Liver (tissue), 8 donors: ENCODE measurements at regions not wholly inside any gene's neighbourhood (a gene's known extent, or its start where the extent isn't known, plus 50 kb on each side); places are given as distances from the start of the nearest gene placed in this dataset.

Experiments
- DNase-seq: peaks from one replicate; pipeline ENCODE4 v3.0.0-alpha.2; 2017; ENCODE audit warnings: low spot score
- H3K27ac ChIP-seq, 2 donors: one replicate each; pipeline ENCODE4 v1.7.0; 2013; ENCODE audit warnings: inconsistent platforms in 2 of 2, low read length in 2 of 2, control low read depth in 1 of 2, low read depth in 1 of 2, mild to moderate bottlenecking in 1 of 2
- H3K27me3 ChIP-seq, 4 donors: one replicate each; pipeline versions ENCODE4 v1.6.1 to v1.7.0; 2013; ENCODE audit warnings: low read length in 3 of 4, inconsistent platforms in 1 of 4, mild to moderate bottlenecking in 1 of 4, moderate library complexity in 1 of 4; ENCODE audit not compliant: control insufficient read depth in 4 of 4, insufficient read depth in 4 of 4
- H3K36me3 ChIP-seq, 4 donors: one replicate each; pipeline versions ENCODE4 v1.6.1 to v1.7.0; 2013; ENCODE audit warnings: low read length in 3 of 4, mild to moderate bottlenecking in 3 of 4, low read depth in 1 of 4, moderate library complexity in 1 of 4; ENCODE audit not compliant: control insufficient read depth in 4 of 4, insufficient read depth in 3 of 4
- H3K4me1 ChIP-seq, 4 donors: one replicate each; pipeline versions ENCODE4 v1.6.1 to v1.7.0; 2013; ENCODE audit warnings: low read length in 3 of 4, mild to moderate bottlenecking in 3 of 4, moderate library complexity in 1 of 4; ENCODE audit not compliant: control insufficient read depth in 4 of 4, insufficient read depth in 4 of 4
- H3K4me3 ChIP-seq, 3 donors: one replicate each; pipeline versions ENCODE4 v1.6.1 to v1.7.0; 2013; ENCODE audit warnings: low read length in 3 of 3, control low read depth in 1 of 3, low read depth in 1 of 3, mild to moderate bottlenecking in 1 of 3
- H3K9ac ChIP-seq, 2 donors: one replicate each; pipeline ENCODE4 v1.7.0; 2013; ENCODE audit warnings: low read length in 2 of 2, mild to moderate bottlenecking in 2 of 2, moderate library complexity in 2 of 2, control low read depth in 1 of 2, low read depth in 1 of 2
- H3K9me3 ChIP-seq, 4 donors: one replicate each; pipeline versions ENCODE4 v1.6.1 to v1.7.0; 2013; ENCODE audit warnings: low read length in 3 of 4; ENCODE audit not compliant: control insufficient read depth in 4 of 4
- ATF3 ChIP-seq: IDR thresholded peaks from 2 replicates; pipeline ENCODE4 v1.6.1; 2016; ENCODE audit warnings: antibody characterized with exemption
- CTCF ChIP-seq: fragments of 150-350 bp; IDR thresholded peaks from 2 replicates; pipeline ENCODE4 v1.5.1; 2017; ENCODE audit warnings: improper control_type of control experiment, low read depth, low read length; ENCODE audit not compliant: missing input control
- EGR1 ChIP-seq, 2 donors: IDR thresholded peaks; 2 replicates each; pipeline ENCODE4 v1.6.1; 2016 to 2018; ENCODE audit warnings: antibody characterized with exemption in 2 of 2, low read depth in 2 of 2
- FOXA1 ChIP-seq: IDR thresholded peaks from 2 replicates; pipeline ENCODE4 v1.6.1; 2016; ENCODE audit warnings: antibody characterized with exemption
- FOXA2 ChIP-seq: IDR thresholded peaks from 2 replicates; pipeline ENCODE4 v1.6.1; 2016; ENCODE audit warnings: antibody characterized with exemption
- GABPA ChIP-seq, 2 donors: IDR thresholded peaks in 1 of 2; conservative IDR thresholded peaks in 1 of 2; 2 replicates each; pipeline ENCODE4 v1.6.1; 2016; ENCODE audit warnings: antibody characterized with exemption in 2 of 2, mild to moderate bottlenecking in 1 of 2, moderate library complexity in 1 of 2
- HNF4A ChIP-seq, 2 donors: conservative IDR thresholded peaks; 2 replicates each; pipeline ENCODE4 v1.6.1; 2016; ENCODE audit warnings: antibody characterized with exemption in 2 of 2, mild to moderate bottlenecking in 2 of 2
- HNF4G ChIP-seq: IDR thresholded peaks from 2 replicates; pipeline ENCODE4 v1.6.1; 2016; ENCODE audit warnings: antibody characterized with exemption
- JUND ChIP-seq, 2 donors: IDR thresholded peaks; 2 replicates each; pipeline ENCODE4 v1.6.1; 2016; ENCODE audit warnings: antibody characterized with exemption in 2 of 2
- MAX ChIP-seq: IDR thresholded peaks from 2 replicates; pipeline ENCODE4 v1.6.1; 2016; ENCODE audit warnings: antibody characterized with exemption
- NR2F2 ChIP-seq: IDR thresholded peaks from 2 replicates; pipeline ENCODE4 v1.6.1; 2016; ENCODE audit warnings: antibody characterized with exemption
- RAD21 ChIP-seq, 2 donors: IDR thresholded peaks; 2 replicates each; pipeline ENCODE4 v1.6.1; 2016; ENCODE audit warnings: antibody characterized with exemption in 2 of 2, mild to moderate bottlenecking in 2 of 2
- RXRA ChIP-seq, 2 donors: IDR thresholded peaks; 2 replicates each; pipeline ENCODE4 v1.6.1; 2017 to 2018; ENCODE audit warnings: antibody characterized with exemption in 2 of 2, mild to moderate bottlenecking in 1 of 2
- SP1 ChIP-seq: IDR thresholded peaks from 2 replicates; pipeline ENCODE4 v1.6.1; 2018; ENCODE audit warnings: antibody characterized with exemption, mild to moderate bottlenecking
- TAF1 ChIP-seq: conservative IDR thresholded peaks from 2 replicates; pipeline ENCODE4 v1.6.1; 2016; ENCODE audit warnings: antibody characterized with exemption, mild to moderate bottlenecking
- YY1 ChIP-seq: IDR thresholded peaks from 2 replicates; pipeline ENCODE4 v1.6.1; 2016; ENCODE audit warnings: antibody characterized with exemption, mild to moderate bottlenecking
- ZBTB33 ChIP-seq: IDR thresholded peaks from 2 replicates; pipeline ENCODE4 v1.6.1; 2016; ENCODE audit warnings: antibody characterized with exemption
- WGBS: extraction: QIAGEN DNeasy Blood & Tissue Kit; methylation state at CpG from one replicate; pipeline ENCODE4 v1.1.7; 2013; 5-methylcytosine and 5-hydroxymethylcytosine counted together
- donor health status: healthy.
- donor health status: healthy.
- donor health status: healthy.
- donor health status: healthy.
- donor health status: healthy.

DNA sequence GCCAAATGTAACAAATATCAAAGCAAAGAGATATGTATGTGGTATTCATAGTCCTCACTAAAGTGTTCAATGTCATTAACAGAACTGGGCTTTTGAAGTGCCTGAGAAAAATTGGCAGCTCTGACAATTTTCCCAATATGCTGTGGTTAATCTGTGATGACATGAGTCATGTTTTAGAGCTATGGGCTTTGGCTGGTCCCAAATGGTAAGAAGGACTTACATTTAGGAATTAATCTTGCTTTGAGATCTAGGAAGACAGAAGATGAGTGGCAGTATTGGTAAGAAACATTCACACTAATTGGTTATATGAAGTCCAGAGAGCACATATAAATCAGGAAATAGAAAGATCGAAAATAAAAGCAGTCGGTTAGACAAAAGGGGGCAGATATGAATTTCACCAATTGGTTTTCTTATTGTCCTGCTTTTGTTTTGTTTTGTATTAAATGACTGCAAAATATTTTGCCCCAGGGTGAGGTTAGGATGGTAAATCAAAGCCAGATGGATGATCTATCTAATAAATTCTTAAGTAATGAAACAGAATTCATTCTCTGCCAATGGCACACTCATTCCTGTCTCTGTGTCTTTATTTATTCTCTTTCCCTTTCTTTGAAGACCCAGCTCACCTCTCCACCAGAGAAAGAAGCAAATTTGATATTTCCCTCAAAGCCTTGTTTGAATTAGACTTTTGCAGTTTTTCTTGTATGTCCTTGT lies 993.1 kb downstream of the RPA4 start:
- H3K4me3 ChIP-seq: no peak overlapping the region
- H3K27ac ChIP-seq: no peak overlapping the region
- 91% methylated on average over 2 of the region's 2 CpGs for WGBS
- DNase-seq: no peak
- H3K36me3 ChIP-seq: no peaks in the 10 kb centered on the region
- no peaks in the 10 kb centered on the region for H3K9me3 ChIP-seq
- H3K9ac ChIP-seq: no peak overlapping the region
- no peaks in the 10 kb centered on the region for H3K4me1 ChIP-seq
- no peak for TF ChIP-seq FOXA2
- TF ChIP-seq RXRA (IDR thresholded peaks at IDR 0.05): no peak
- no peak for TF ChIP-seq HNF4G
- no peak for TF ChIP-seq SP1
- TF ChIP-seq TAF1: no peak
- TF ChIP-seq RAD21 (IDR thresholded peaks at IDR 0.05): no peak
- TF ChIP-seq ATF3: no peak
- TF ChIP-seq HNF4A (conservative IDR thresholded peaks at IDR 0.05): no peak
- TF ChIP-seq MAX: no peak
- TF ChIP-seq ZBTB33: no peak
- no peak for TF ChIP-seq NR2F2
- no peak for TF ChIP-seq GABPA (IDR thresholded peaks at IDR 0.05 in 1 of 2, conservative IDR thresholded peaks at IDR 0.05 in 1 of 2)
- TF ChIP-seq JUND (IDR thresholded peaks at IDR 0.05): no peak
- no peak for TF ChIP-seq YY1
- no peak for TF ChIP-seq CTCF
- no peaks in the 10 kb centered on the region for H3K27me3 ChIP-seq

DNA sequence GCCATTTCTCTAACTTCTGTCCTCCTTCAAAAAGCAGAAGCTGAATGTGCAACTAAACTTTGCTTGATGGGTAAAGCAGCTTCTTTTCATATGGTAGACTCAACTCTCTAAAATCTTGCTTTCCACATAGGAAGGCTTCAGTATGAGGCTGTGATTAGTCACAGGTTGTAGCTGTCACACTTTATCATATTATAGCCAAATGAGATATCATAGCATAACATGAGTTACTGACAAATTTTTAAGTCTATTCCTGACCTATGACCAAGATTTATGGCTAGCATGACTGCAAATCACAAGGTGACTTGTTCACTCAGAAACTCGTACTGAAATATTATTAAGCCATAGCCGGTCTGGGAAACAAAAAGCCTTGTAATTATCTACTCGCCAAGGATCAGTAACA lies 998.6 kb downstream of the RPA4 start:
- no peak overlapping the region for H3K9ac ChIP-seq
- no peaks in the 10 kb centered on the region for H3K27me3 ChIP-seq
- no peak overlapping the region for H3K27ac ChIP-seq
- TF ChIP-seq RXRA (IDR thresholded peaks at IDR 0.05) (no peak), JUND (IDR thresholded peaks at IDR 0.05) (no peak), ATF3 (no peak), ZBTB33 (no peak), TAF1 (no peak), EGR1 (IDR thresholded peaks at IDR 0.05; ENCODE audit: low read depth in 2 of 2) (no peak), CTCF (no peak), SP1 (no peak), GABPA (IDR thresholded peaks at IDR 0.05 in 1 of 2, conservative IDR thresholded peaks at IDR 0.05 in 1 of 2) (no peak), FOXA1 (no peak), HNF4G (no peak)
- no peak for DNase-seq
- H3K36me3 ChIP-seq: no peaks in the 10 kb centered on the region
- no peak overlapping the region for H3K4me3 ChIP-seq
- 66% methylated on average over 3 of the region's 3 CpGs for WGBS
- no peaks in the 10 kb centered on the region for H3K9me3 ChIP-seq
- H3K4me1 ChIP-seq: no peaks in the 10 kb centered on the region
